CD4-positive, alpha-beta T cell (primary cell): ENCODE measurements at regions not wholly inside any gene's neighbourhood (a gene's known extent, or its start where the extent isn't known, plus 50 kb on each side); places are given as distances from the start of the nearest gene placed in this dataset.

Experiments used
- ATAC-seq: fragments of 200-7000 bp; cut with Tn5 transposase; one replicate; pipeline ENCODE4 v1.10.0; 2022; ENCODE audit warnings: mild to moderate bottlenecking; ENCODE audit not compliant: poor library complexity
- CTCF ChIA-PET: fragments of 350-600 bp; sonication (Branson Sonifier 250); formaldehyde crosslinking; loops from one replicate; lab custom pipeline; 2021; ENCODE audit warnings: antibody characterized with exemption, inconsistent platforms; lab: Charles Lee
- POLR2A ChIA-PET: fragments of 350-600 bp; sonication (Branson Sonifier 250); formaldehyde crosslinking; loops from one replicate; lab custom pipeline; 2021; ENCODE audit warnings: antibody characterized with exemption, inconsistent platforms; lab: Charles Lee
- DNase-seq, 14 experiments: peaks; one replicate each; pipeline ENCODE4 v3.0.0-alpha.2; 2013 to 2020; ENCODE audit warnings: mixed read lengths in 2 of 14
- H3K27ac ChIP-seq, 2 donors: one replicate each; pipeline versions ENCODE4 v1.5.1 to v1.7.0; 2013; ENCODE audit warnings: low read length in 2 of 2, low read depth in 1 of 2, mild to moderate bottlenecking in 1 of 2
- H3K27me3 ChIP-seq, 2 experiments: 1 replicate in 1 of 2; 2 replicates in 1 of 2; pipeline versions ENCODE4 v1.6.1 to v1.7.0; 2013; ENCODE audit warnings: low read length in 2 of 2, control low read depth in 1 of 2, mild to moderate bottlenecking in 1 of 2, moderate library complexity in 1 of 2; ENCODE audit not compliant: insufficient read depth in 2 of 2, control insufficient read depth in 1 of 2
- H3K36me3 ChIP-seq: one replicate; pipeline ENCODE4 v1.6.1; 2013; ENCODE audit warnings: low read length, control low read depth; ENCODE audit not compliant: insufficient read depth
- H3K4me1 ChIP-seq: one replicate; pipeline ENCODE4 v1.6.1; 2013; ENCODE audit warnings: low read length, control low read depth; ENCODE audit not compliant: insufficient read depth
- H3K4me3 ChIP-seq: one replicate; pipeline ENCODE4 v1.5.1; 2013; ENCODE audit warnings: mild to moderate bottlenecking, low read length, moderate library complexity
- H3K9me3 ChIP-seq, 2 experiments: 1 replicate in 1 of 2; 2 replicates in 1 of 2; pipeline versions ENCODE4 v1.6.1 to v1.7.0; 2013; ENCODE audit warnings: low read length in 2 of 2, mild to moderate bottlenecking in 2 of 2, control low read depth in 1 of 2, moderate library complexity in 1 of 2; ENCODE audit not compliant: control insufficient read depth in 1 of 2, insufficient read depth in 1 of 2
- H3K27ac Mint-ChIP-seq: one replicate; pipeline ENCODE4 v1.8.0; 2020; ENCODE audit warnings: mixed read lengths
- H3K27me3 Mint-ChIP-seq: one replicate; pipeline ENCODE4 v1.8.0; 2021; ENCODE audit warnings: mixed read lengths
- H3K36me3 Mint-ChIP-seq: one replicate; pipeline ENCODE4 v1.8.0; 2021; ENCODE audit warnings: low read depth, mixed read lengths
- H3K4me1 Mint-ChIP-seq: one replicate; pipeline ENCODE4 v1.8.0; 2021; ENCODE audit warnings: low read depth, mixed read lengths
- H3K4me3 Mint-ChIP-seq: one replicate; pipeline ENCODE4 v1.8.0; 2020; ENCODE audit warnings: mild to moderate bottlenecking, mixed read lengths
- H3K9me3 Mint-ChIP-seq: one replicate; pipeline ENCODE4 v1.8.0; 2020; ENCODE audit warnings: mixed read lengths
- intact Hi-C, 2 experiments: fragments of 100-400 bp; cut with DNase I in 1 of 2; cut with micrococcal nuclease in 1 of 2; formaldehyde crosslinking; loops; one replicate each; pipeline versions ENCODE4 v1.15.1 to v1.9.0; 2023 to 2025; cut with DNase I, micrococcal nuclease
- TF ChIP-seq, protein P1 (sequence below): fragments of 200-600 bp; IDR thresholded peaks from one replicate; pipeline ENCODE4 v1.8.0; 2022; ENCODE audit warnings: antibody characterized with exemption, mild to moderate bottlenecking

- Histone ChIP-seq H3K9me3 (peaks cover 0 to 21% of the 10 kb centered on the region in 2 experiments), H3K27me3 (no peaks in the 10 kb centered on the region), H3K36me3 (no peaks in the 10 kb centered on the region), H3K27ac (no peak overlapping the region), H3K4me3 (no peak overlapping the region), H3K4me1 (no peaks in the 10 kb centered on the region)
- Mint-ChIP-seq H3K4me3 (no peak overlapping the region), H3K9me3 (no peaks in the 10 kb centered on the region), H3K27ac (no peak overlapping the region), H3K4me1 (no peaks in the 10 kb centered on the region), H3K36me3 (no peaks in the 10 kb centered on the region), H3K27me3 (peaks cover 3% of the 10 kb centered on the region)
- TF ChIP-seq, protein P1, sequence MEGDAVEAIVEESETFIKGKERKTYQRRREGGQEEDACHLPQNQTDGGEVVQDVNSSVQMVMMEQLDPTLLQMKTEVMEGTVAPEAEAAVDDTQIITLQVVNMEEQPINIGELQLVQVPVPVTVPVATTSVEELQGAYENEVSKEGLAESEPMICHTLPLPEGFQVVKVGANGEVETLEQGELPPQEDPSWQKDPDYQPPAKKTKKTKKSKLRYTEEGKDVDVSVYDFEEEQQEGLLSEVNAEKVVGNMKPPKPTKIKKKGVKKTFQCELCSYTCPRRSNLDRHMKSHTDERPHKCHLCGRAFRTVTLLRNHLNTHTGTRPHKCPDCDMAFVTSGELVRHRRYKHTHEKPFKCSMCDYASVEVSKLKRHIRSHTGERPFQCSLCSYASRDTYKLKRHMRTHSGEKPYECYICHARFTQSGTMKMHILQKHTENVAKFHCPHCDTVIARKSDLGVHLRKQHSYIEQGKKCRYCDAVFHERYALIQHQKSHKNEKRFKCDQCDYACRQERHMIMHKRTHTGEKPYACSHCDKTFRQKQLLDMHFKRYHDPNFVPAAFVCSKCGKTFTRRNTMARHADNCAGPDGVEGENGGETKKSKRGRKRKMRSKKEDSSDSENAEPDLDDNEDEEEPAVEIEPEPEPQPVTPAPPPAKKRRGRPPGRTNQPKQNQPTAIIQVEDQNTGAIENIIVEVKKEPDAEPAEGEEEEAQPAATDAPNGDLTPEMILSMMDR: no peak
- no peak for ATAC-seq
- ChIA-PET CTCF (no interaction called here), POLR2A (no interaction called here)
- no peak for DNase-seq
- intact Hi-C loops: no loop called here
These were observed 536.5 kb upstream of the MGMT start for GRCh38 chr10:128930515-128930914.

DNA sequence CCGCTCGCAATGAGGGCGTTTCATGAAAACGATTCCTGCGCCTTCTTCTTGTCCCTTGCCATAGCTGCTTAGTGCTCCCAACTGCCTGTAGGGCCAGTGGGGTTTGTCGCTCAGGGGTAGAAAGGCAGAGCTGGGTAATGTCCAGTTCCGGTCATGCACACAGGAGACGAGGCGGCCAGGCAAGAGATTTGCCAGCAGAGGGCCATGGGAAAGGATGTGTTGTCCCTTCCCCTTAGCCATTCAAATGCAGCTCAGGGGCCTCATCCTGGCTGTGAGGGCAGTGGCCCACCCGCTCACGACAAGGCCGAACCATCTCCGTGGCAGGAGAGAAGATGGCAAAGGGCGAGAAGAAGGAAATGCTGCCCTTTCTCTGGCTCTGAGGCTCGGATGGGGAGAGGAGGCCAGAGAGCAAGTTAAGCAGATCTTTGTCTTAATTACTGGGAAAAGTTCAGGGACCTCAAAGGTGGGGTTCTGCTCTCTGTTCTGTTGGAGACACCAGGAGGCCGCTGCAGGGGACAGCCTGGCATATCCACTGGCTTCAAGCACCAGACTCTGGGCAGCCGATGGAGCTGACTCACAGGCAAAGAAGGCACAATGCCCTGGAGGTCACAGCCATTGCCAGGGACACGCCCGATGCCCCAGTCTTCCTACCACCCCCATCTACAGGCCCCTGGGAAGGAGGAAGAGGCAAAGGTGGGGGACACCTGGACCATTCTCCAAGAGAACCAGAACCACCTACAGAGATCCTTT lies 534.8 kb upstream of the MGMT start:
- no peak overlapping the region for H3K27ac Mint-ChIP-seq
- TF ChIP-seq, protein P1: no peak
- no peak overlapping the region for H3K4me3 Mint-ChIP-seq
- Histone ChIP-seq H3K9me3 (peaks cover 0 to 14% of the 10 kb centered on the region in 2 experiments), H3K36me3 (no peaks in the 10 kb centered on the region), H3K4me3 (no peak overlapping the region), H3K4me1 (no peaks in the 10 kb centered on the region), H3K27ac (no peak overlapping the region), H3K27me3 (no peaks in the 10 kb centered on the region)
- CTCF ChIA-PET: no interaction called here
- no peaks in the 10 kb centered on the region for H3K4me1 Mint-ChIP-seq
- peaks cover 3% of the 10 kb centered on the region for H3K27me3 Mint-ChIP-seq
- DNase-seq: no peak
- no peaks in the 10 kb centered on the region for H3K36me3 Mint-ChIP-seq
- POLR2A ChIA-PET: no interaction called here
- no peak for ATAC-seq
- no peaks in the 10 kb centered on the region for H3K9me3 Mint-ChIP-seq
- intact Hi-C loops: no loop called here

GRCh38 chr10:128934492-128934891 lies 532.5 kb upstream of the MGMT start:
- H3K9me3 Mint-ChIP-seq: no peaks in the 10 kb centered on the region
- intact Hi-C loops: no loop called here
- POLR2A ChIA-PET: no interaction called here
- no peaks in the 10 kb centered on the region for H3K4me1 Mint-ChIP-seq
- H3K4me3 ChIP-seq: no peak overlapping the region
- H3K36me3 Mint-ChIP-seq: no peaks in the 10 kb centered on the region
- H3K4me3 Mint-ChIP-seq: no peak overlapping the region
- H3K27ac Mint-ChIP-seq: no peak overlapping the region
- no peaks in the 10 kb centered on the region for H3K27me3 ChIP-seq
- no peaks in the 10 kb centered on the region for H3K27me3 Mint-ChIP-seq
- no peak for DNase-seq
- no peak overlapping the region for H3K27ac ChIP-seq
- TF ChIP-seq, protein P1: no peak
- ATAC-seq: no peak
- CTCF ChIA-PET: interaction anchor here (0.7 kb wide), 1 partner anchor 14 kb away, joined by 3 read pairs; no protein-coding TSS in a partner anchor
- no peaks in the 10 kb centered on the region for H3K4me1 ChIP-seq
- H3K9me3 ChIP-seq: peaks cover 0 to 4% of the 10 kb centered on the region in 2 experiments
- no peaks in the 10 kb centered on the region for H3K36me3 ChIP-seq
